ENCODE measurements at regions not wholly inside any gene's neighbourhood (a gene's known extent, or its start where the extent isn't known, plus 50 kb on each side); places are given as distances from the start of the nearest gene placed in this dataset.

- H2BK120ac ChIP-seq (replicated peaks; ENCODE audit: low read depth, low read length), result no peak overlapping the region
- TF ChIP-seq BACH1 (IDR thresholded peaks at IDR 0.05; ENCODE audit: low read length) (no peak), RFX5 (IDR thresholded peaks at IDR 0.05; ENCODE audit: borderline replicate concordance, low read depth, low read length) (no peak), BCL11A (IDR thresholded peaks at IDR 0.05; ENCODE audit: low read depth in 2 of 2, low read length in 2 of 2) (no peak), ASH2L (IDR thresholded peaks at IDR 0.05; ENCODE audit: low read length) (no peak), USF2 (IDR thresholded peaks at IDR 0.05; ENCODE audit: low read length) (no peak), KDM5A (IDR thresholded peaks at IDR 0.05; ENCODE audit: low read length) (no peak), CHD2 (IDR thresholded peaks at IDR 0.05; ENCODE audit: low read length) (no peak), SAP30 (IDR thresholded peaks at IDR 0.05; ENCODE audit: insufficient read depth, insufficient replicate concordance, low read length) (no peak), SP1 (IDR thresholded peaks at IDR 0.05; ENCODE audit: low read depth, low read length) (no peak), SIRT6 (IDR thresholded peaks at IDR 0.05; ENCODE audit: low read length) (no peak), HDAC6 (IDR thresholded peaks at IDR 0.05; ENCODE audit: low read depth, low read length) (no peak), KDM1A (IDR thresholded peaks at IDR 0.05; ENCODE audit: borderline replicate concordance, low read length) (no peak), POU5F1 (IDR thresholded peaks at IDR 0.05; ENCODE audit: low read depth, low read length) (no peak), BRCA1 (IDR thresholded peaks at IDR 0.05; ENCODE audit: low read depth, low read length) (no peak)
- no peak overlapping the region for H3K14ac ChIP-seq (ENCODE audit: insufficient read length)
- no peak overlapping the region for H3K4me3 ChIP-seq (ENCODE audit: extremely low read depth in 1 of 4, insufficient read depth in 2 of 4, low read depth in 3 of 4, low read length in 4 of 4)
- no peaks in the 10 kb centered on the region for H3K4me1 ChIP-seq (replicated peaks in 1 of 4; ENCODE audit: control insufficient read depth in 3 of 4, insufficient read depth in 4 of 4, low read length in 3 of 4)
- ChIA-PET CTCF (ENCODE audit: partially characterized antibody) (interaction anchor here (0.7 to 2.9 kb wide), 20 partner anchors 9 to 613 kb away, joined by 3 to 17 read pairs (median 4); no protein-coding TSS in a partner anchor), POLR2A (ENCODE audit: partially characterized antibody) (no interaction called here)
- H3K79me1 ChIP-seq (ENCODE audit: low read depth, low read length), result no peaks in the 10 kb centered on the region
- 96% methylated on average over 4 of the region's 4 CpGs; no CpG with 5 or more reads in 1 of the 2 experiments for WGBS, 2 experiments (ENCODE audit: extremely low coverage in 1 of 2, insufficient coverage in 1 of 2, insufficient read length in 1 of 2, insufficient replicate concordance in 2 of 2, low coverage in 1 of 2, low lambda C conversion rate in 2 of 2, missing lambda C conversion rate in 1 of 2)
- no peak overlapping the region for H3K4ac ChIP-seq (replicated peaks; ENCODE audit: insufficient read length, low read depth, low read length)
- H2BK20ac ChIP-seq (ENCODE audit: low read length), result no peak overlapping the region
- H3K23me2 ChIP-seq (ENCODE audit: low read depth, low read length), result no peaks in the 10 kb centered on the region
- peaks cover 0 to 2% (median 0%) of the 10 kb centered on the region in 4 experiments; a peak in 1 of 7 replicates for H3K27me3 ChIP-seq (replicated peaks in 1 of 4; ENCODE audit: control insufficient read depth in 3 of 4, extremely low read depth in 1 of 4, insufficient read depth in 3 of 4, low read length in 3 of 4)
- H3K36me3 ChIP-seq (ENCODE audit: control insufficient read depth in 2 of 4, insufficient read depth in 4 of 4, low read length in 3 of 4), result peaks cover 0 to 9% (median 0%) of the 10 kb centered on the region in 4 experiments; a peak in 1 of 8 replicates
- no peaks in the 10 kb centered on the region for H3K79me2 ChIP-seq (ENCODE audit: control insufficient read depth in 1 of 2, insufficient read depth in 2 of 2, low read length in 2 of 2)
- no peak overlapping the region for H4K8ac ChIP-seq (ENCODE audit: extremely low read depth, insufficient read depth, low read length)
- no peak overlapping the region for H4K5ac ChIP-seq (ENCODE audit: insufficient read length, low read depth, low read length)
- peaks cover 20 to 21% of the 10 kb centered on the region in 2 experiments for H3K9me3 ChIP-seq (ENCODE audit: insufficient read depth in 2 of 2, low read depth in 1 of 2, low read length in 1 of 2)
- no peak overlapping the region for H3K56ac ChIP-seq (replicated peaks; ENCODE audit: insufficient read length, low read depth, low read length)
- H2BK12ac ChIP-seq (ENCODE audit: low read depth, low read length), result no peak overlapping the region
- no peak overlapping the region for H2BK5ac ChIP-seq (ENCODE audit: low read depth, low read length)
- H2BK15ac ChIP-seq (ENCODE audit: low read length), result no peak overlapping the region
- no peak overlapping the region for H3K18ac ChIP-seq (ENCODE audit: extremely low read depth, low read length)
- no peak for DNase-seq (ENCODE audit: low read depth in 1 of 2, low spot score in 2 of 2)
- FAIRE-seq, result no peak
- no peak overlapping the region for H3K23ac ChIP-seq (ENCODE audit: insufficient read length)
- no peaks in the 10 kb centered on the region for H4K20me1 ChIP-seq (replicated peaks in 1 of 2; ENCODE audit: control insufficient read depth in 1 of 2, insufficient read depth in 2 of 2, low read length in 2 of 2)
- no peak overlapping the region for H4K91ac ChIP-seq (replicated peaks; ENCODE audit: insufficient read length, low read length)
- H2AK5ac ChIP-seq (ENCODE audit: low read depth, low read length), result no peak overlapping the region
- H2AFZ ChIP-seq (ENCODE audit: low read length), result no peak overlapping the region
- H3K27ac ChIP-seq (ENCODE audit: low read depth, low read length), result no peak overlapping the region
- H3K9ac ChIP-seq (replicated peaks in 1 of 4; ENCODE audit: extremely low read depth in 1 of 4, low read depth in 3 of 4, low read length in 3 of 4), result no peak overlapping the region
- no peak overlapping the region for H3K4me2 ChIP-seq (ENCODE audit: insufficient read depth in 1 of 2, low read depth in 2 of 2, low read length in 2 of 2)
Observed at GRCh38 chr4:12042818-12043217, 614.1 kb upstream of the HS3ST1 start.
